SK-N-SH (cell line): ENCODE measurements at regions not wholly inside any gene's neighbourhood (a gene's known extent, or its start where the extent isn't known, plus 50 kb on each side); places are given as distances from the start of the nearest gene placed in this dataset.

ENCODE experiments used
- CTCF ChIA-PET: fragments of 300-600, 350-600 bp; formaldehyde crosslinking; extraction: SDS; loops from one replicate; lab custom pipeline; 2021; lab: Yijun Ruan, JAX
- POLR2A ChIA-PET: fragments of 350-600 bp; sonication (Branson Sonifier 250); formaldehyde crosslinking; extraction: SDS; loops from one replicate; lab custom pipeline; 2020; ENCODE audit warnings: antibody characterized with exemption, inconsistent platforms; lab: Yijun Ruan, JAX
- DNase-seq: peaks from one replicate; pipeline ENCODE4 v3.0.0; 2012
- H2AFZ ChIP-seq: fragments of 200-600 bp; sonication (generic); 2 replicates; pipeline ENCODE4 v1.8.1; 2016; ENCODE audit warnings: antibody characterized with exemption, mild to moderate bottlenecking, low read depth
- H3F3A ChIP-seq: fragments of 200-600 bp; sonication (generic); replicated peaks from 2 replicates; pipeline ENCODE3; 2016; ENCODE audit warnings: antibody characterized with exemption, mild to moderate bottlenecking; ENCODE audit not compliant: insufficient read depth
- H3K27ac ChIP-seq, 2 experiments: fragments of 200-500 bp in 1 of 2; fragments of 200-600 bp in 1 of 2; sonication (Bioruptor generic) in 1 of 2; sonication (generic), shearing (Covaris generic) in 1 of 2; 2 replicates each; pipeline versions ENCODE4 v1.5.1 to v1.6.1; 2014 to 2016; ENCODE audit warnings: low read depth in 2 of 2, inconsistent platforms in 1 of 2, low read length in 1 of 2, mild to moderate bottlenecking in 1 of 2, mixed read lengths in 1 of 2
- H3K27me3 ChIP-seq: fragments of 200-600 bp; sonication (generic), shearing (Covaris generic); 2 replicates; pipeline ENCODE4 v1.6.1; 2016; ENCODE audit warnings: mixed run types; ENCODE audit not compliant: insufficient read depth
- H3K36me3 ChIP-seq, 2 experiments: fragments of 200-500 bp in 1 of 2; fragments of 200-600 bp in 1 of 2; sonication (Bioruptor generic) in 1 of 2; sonication (generic) in 1 of 2; replicated peaks in 1 of 2; 2 replicates each; pipeline versions ENCODE3 to v1.5.1; 2014 to 2016; ENCODE audit warnings: low read length in 1 of 2, mild to moderate bottlenecking in 1 of 2; ENCODE audit not compliant: insufficient read depth in 2 of 2, control insufficient read depth in 1 of 2
- H3K4me1 ChIP-seq, 2 experiments: fragments of 200-500 bp in 1 of 2; fragments of 200-600 bp in 1 of 2; sonication (Bioruptor generic) in 1 of 2; sonication (generic), shearing (Covaris generic) in 1 of 2; 2 replicates each; pipeline versions ENCODE4 v1.5.1 to v1.6.1; 2014 to 2016; ENCODE audit warnings: low read depth in 1 of 2, low read length in 1 of 2, mixed run types in 1 of 2; ENCODE audit not compliant: insufficient read depth in 2 of 2, control insufficient read depth in 1 of 2
- H3K4me2 ChIP-seq: fragments of 200-600 bp; sonication (generic), shearing (Covaris generic); 2 replicates; pipeline ENCODE4 v1.6.1; 2017; ENCODE audit warnings: mixed run types
- H3K4me3 ChIP-seq, 2 experiments: fragments of 200-500 bp in 1 of 2; fragments of 200-600 bp in 1 of 2; sonication (Bioruptor generic) in 1 of 2; sonication (generic), shearing (Covaris generic) in 1 of 2; 2 replicates each; pipeline versions ENCODE4 v1.5.1 to v1.8.1; 2014 to 2016; ENCODE audit warnings: low read depth in 2 of 2, inconsistent platforms in 1 of 2, low read length in 1 of 2, mild to moderate bottlenecking in 1 of 2, mixed read lengths in 1 of 2, moderate library complexity in 1 of 2
- H3K79me2 ChIP-seq: fragments of 200-600 bp; sonication (generic); 2 replicates; pipeline ENCODE4 v1.8.1; 2017; ENCODE audit warnings: mild to moderate bottlenecking; ENCODE audit not compliant: insufficient read depth
- H3K9ac ChIP-seq: fragments of 200-600 bp; sonication (generic); 2 replicates; pipeline ENCODE4 v1.6.1; 2017; ENCODE audit warnings: mixed run types
- H3K9me2 ChIP-seq: fragments of 200-600 bp; sonication (generic); 2 replicates; pipeline ENCODE4 v1.6.1; 2017; ENCODE audit warnings: mixed run types
- H3K9me3 ChIP-seq: fragments of 200-600 bp; sonication (generic); 2 replicates; pipeline ENCODE4 v1.6.1; 2017; ENCODE audit warnings: mixed run types, mild to moderate bottlenecking, moderate library complexity
- H4K20me1 ChIP-seq: fragments of 200-600 bp; sonication (generic); 2 replicates; pipeline ENCODE4 v1.6.1; 2017; ENCODE audit warnings: mild to moderate bottlenecking, mixed run types; ENCODE audit not compliant: insufficient read depth
- CHD2 ChIP-seq: fragments of 150-350 bp; IDR thresholded peaks from 2 replicates; pipeline ENCODE4 v1.6.1; 2018; ENCODE audit warnings: low read length; ENCODE audit not compliant: partially characterized antibody
- ELF1 ChIP-seq: IDR thresholded peaks from 2 replicates; pipeline ENCODE4 v1.4.0; 2012
- EZH2phosphoT487 ChIP-seq: fragments of 200-600 bp; sonication (generic); IDR thresholded peaks from 2 replicates; pipeline ENCODE4 v1.6.1; 2017; ENCODE audit warnings: low read depth, mixed run types, mild to moderate bottlenecking, antibody characterized with exemption, moderate library complexity, borderline replicate concordance
- FOSL2 ChIP-seq: IDR thresholded peaks from 2 replicates; pipeline ENCODE4 v1.4.0; 2012; ENCODE audit warnings: low read depth, mild to moderate bottlenecking, moderate library complexity, borderline replicate concordance
- FOXM1 ChIP-seq: IDR thresholded peaks from 2 replicates; pipeline ENCODE4 v1.4.0; 2012; ENCODE audit warnings: low read depth, mild to moderate bottlenecking
- GABPA ChIP-seq: IDR thresholded peaks from 2 replicates; pipeline ENCODE4 v1.4.0; 2012; ENCODE audit warnings: low read depth, mild to moderate bottlenecking
- MEF2A ChIP-seq: IDR thresholded peaks from 2 replicates; pipeline ENCODE4 v1.4.0; 2012; ENCODE audit warnings: low read depth, borderline replicate concordance
- MXI1 ChIP-seq: IDR thresholded peaks from 2 replicates; pipeline ENCODE4 v1.6.1; 2012; ENCODE audit warnings: mild to moderate bottlenecking, low read depth, low read length, improper control_type of control experiment
- NFIC ChIP-seq: IDR thresholded peaks from 2 replicates; pipeline ENCODE4 v1.4.0; 2012; ENCODE audit warnings: borderline replicate concordance
- NRF1 ChIP-seq: IDR thresholded peaks from 2 replicates; pipeline ENCODE4 v1.6.1; 2012; ENCODE audit warnings: low read depth, mild to moderate bottlenecking, low read length
- POLR2AphosphoS5 ChIP-seq: IDR thresholded peaks from 2 replicates; pipeline ENCODE4 v1.6.1; 2012; ENCODE audit warnings: low read depth, low read length
- RFX5 ChIP-seq: IDR thresholded peaks from 2 replicates; pipeline ENCODE4 v1.6.1; 2012; ENCODE audit warnings: mild to moderate bottlenecking, improper control_type of control experiment, low read length
- RXRA ChIP-seq: IDR thresholded peaks from 2 replicates; pipeline ENCODE4 v1.4.0; 2012; ENCODE audit warnings: low read depth, mild to moderate bottlenecking, borderline replicate concordance
- SIN3A ChIP-seq: IDR thresholded peaks from 2 replicates; pipeline ENCODE4 v1.6.1; 2012; ENCODE audit warnings: low read depth, mild to moderate bottlenecking, low read length, moderate library complexity, borderline replicate concordance
- TAF1 ChIP-seq: IDR thresholded peaks from 2 replicates; pipeline ENCODE4 v1.6.1; 2012; ENCODE audit warnings: low read depth, mild to moderate bottlenecking, low read length, moderate library complexity, borderline replicate concordance
- TCF12 ChIP-seq: IDR thresholded peaks from 2 replicates; pipeline ENCODE4 v1.4.0; 2012
- USF2 ChIP-seq: fragments of 150-350 bp; IDR thresholded peaks from 2 replicates; pipeline ENCODE4 v1.6.1; 2017; ENCODE audit warnings: antibody characterized with exemption, low read length, low read depth, borderline replicate concordance
- WGBS: methylation state at CpG from one replicate; pipeline ENCODE4 v1.1.6; 2017; ENCODE audit warnings: low lambda C conversion rate; 5-methylcytosine and 5-hydroxymethylcytosine counted together
- TF ChIP-seq, protein P1 (sequence below): IDR thresholded peaks from 2 replicates; pipeline ENCODE4 v1.6.1; 2012; ENCODE audit warnings: mild to moderate bottlenecking, low read depth, low read length, moderate library complexity
- TF ChIP-seq, protein P2 (sequence below): fragments of 150-350 bp; IDR thresholded peaks from 2 replicates; pipeline ENCODE4 v1.6.1; 2016; ENCODE audit warnings: mild to moderate bottlenecking, low read depth, low read length

- no peaks in the 10 kb centered on the region for H3K9me2 ChIP-seq
- peaks cover 0 to 27% of the 10 kb centered on the region in 2 experiments; a peak in 2 of 4 replicates for H3K4me1 ChIP-seq
- no peak overlapping the region for H3K27ac ChIP-seq
- no peak overlapping the region for H3K4me2 ChIP-seq
- TF ChIP-seq USF2 (no peak), RXRA (no peak), MEF2A (no peak), CHD2 (no peak), POLR2AphosphoS5 (no peak), RFX5 (no peak), GABPA (no peak), EZH2phosphoT487 (no peak), FOXM1 (no peak), ELF1 (no peak), TCF12 (no peak), NFIC (no peak), TAF1 (no peak), MXI1 (no peak), NRF1 (no peak), SIN3A (no peak), FOSL2 (no peak)
- TF ChIP-seq, protein P1, sequence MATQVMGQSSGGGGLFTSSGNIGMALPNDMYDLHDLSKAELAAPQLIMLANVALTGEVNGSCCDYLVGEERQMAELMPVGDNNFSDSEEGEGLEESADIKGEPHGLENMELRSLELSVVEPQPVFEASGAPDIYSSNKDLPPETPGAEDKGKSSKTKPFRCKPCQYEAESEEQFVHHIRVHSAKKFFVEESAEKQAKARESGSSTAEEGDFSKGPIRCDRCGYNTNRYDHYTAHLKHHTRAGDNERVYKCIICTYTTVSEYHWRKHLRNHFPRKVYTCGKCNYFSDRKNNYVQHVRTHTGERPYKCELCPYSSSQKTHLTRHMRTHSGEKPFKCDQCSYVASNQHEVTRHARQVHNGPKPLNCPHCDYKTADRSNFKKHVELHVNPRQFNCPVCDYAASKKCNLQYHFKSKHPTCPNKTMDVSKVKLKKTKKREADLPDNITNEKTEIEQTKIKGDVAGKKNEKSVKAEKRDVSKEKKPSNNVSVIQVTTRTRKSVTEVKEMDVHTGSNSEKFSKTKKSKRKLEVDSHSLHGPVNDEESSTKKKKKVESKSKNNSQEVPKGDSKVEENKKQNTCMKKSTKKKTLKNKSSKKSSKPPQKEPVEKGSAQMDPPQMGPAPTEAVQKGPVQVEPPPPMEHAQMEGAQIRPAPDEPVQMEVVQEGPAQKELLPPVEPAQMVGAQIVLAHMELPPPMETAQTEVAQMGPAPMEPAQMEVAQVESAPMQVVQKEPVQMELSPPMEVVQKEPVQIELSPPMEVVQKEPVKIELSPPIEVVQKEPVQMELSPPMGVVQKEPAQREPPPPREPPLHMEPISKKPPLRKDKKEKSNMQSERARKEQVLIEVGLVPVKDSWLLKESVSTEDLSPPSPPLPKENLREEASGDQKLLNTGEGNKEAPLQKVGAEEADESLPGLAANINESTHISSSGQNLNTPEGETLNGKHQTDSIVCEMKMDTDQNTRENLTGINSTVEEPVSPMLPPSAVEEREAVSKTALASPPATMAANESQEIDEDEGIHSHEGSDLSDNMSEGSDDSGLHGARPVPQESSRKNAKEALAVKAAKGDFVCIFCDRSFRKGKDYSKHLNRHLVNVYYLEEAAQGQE, result no peak
- TF ChIP-seq, protein P2, sequence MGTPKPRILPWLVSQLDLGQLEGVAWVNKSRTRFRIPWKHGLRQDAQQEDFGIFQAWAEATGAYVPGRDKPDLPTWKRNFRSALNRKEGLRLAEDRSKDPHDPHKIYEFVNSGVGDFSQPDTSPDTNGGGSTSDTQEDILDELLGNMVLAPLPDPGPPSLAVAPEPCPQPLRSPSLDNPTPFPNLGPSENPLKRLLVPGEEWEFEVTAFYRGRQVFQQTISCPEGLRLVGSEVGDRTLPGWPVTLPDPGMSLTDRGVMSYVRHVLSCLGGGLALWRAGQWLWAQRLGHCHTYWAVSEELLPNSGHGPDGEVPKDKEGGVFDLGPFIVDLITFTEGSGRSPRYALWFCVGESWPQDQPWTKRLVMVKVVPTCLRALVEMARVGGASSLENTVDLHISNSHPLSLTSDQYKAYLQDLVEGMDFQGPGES, result no peak
- H3K79me2 ChIP-seq, result no peaks in the 10 kb centered on the region
- no peaks in the 10 kb centered on the region for H3K9me3 ChIP-seq
- DNase-seq, result no peak
- H4K20me1 ChIP-seq, result no peaks in the 10 kb centered on the region
- H3K4me3 ChIP-seq, result no peak overlapping the region
- no peaks in the 10 kb centered on the region for H3K36me3 ChIP-seq
- CTCF ChIA-PET, result interaction anchor here (0.9 kb wide), 1 partner anchor 35 kb away, joined by 4 read pairs; no protein-coding TSS in a partner anchor
- POLR2A ChIA-PET, result interaction anchor here (0.6 kb wide), 1 partner anchor 68 kb away, joined by 3 read pairs; no protein-coding TSS in a partner anchor
- no peaks in the 10 kb centered on the region for H3K27me3 ChIP-seq
- H3K9ac ChIP-seq, result no peak overlapping the region
- H3F3A ChIP-seq, result no peaks in the 10 kb centered on the region
- no peak overlapping the region for H2AFZ ChIP-seq
- 63% methylated on average over 2 of the region's 2 CpGs for WGBS
Measured at GRCh38 chr5:168184103-168184502, 107.3 kb upstream of the WWC1 start.
